NK-92 treated with Interleukin-12 subunit alpha and Interleukin-12 subunit beta, amount 100 ng/mL, for 24 hours (cell line): ENCODE measurements at regions not wholly inside any gene's neighbourhood (a gene's known extent, or its start where the extent isn't known, plus 50 kb on each side); places are given as distances from the start of the nearest gene placed in this dataset.

ENCODE experiments used
- DNase-seq: peaks from one replicate; lab custom pipeline; 2025; lab: John Stamatoyannopoulos, UW

- no peak for DNase-seq
Measured at GRCh38 chr9:87824216-87824875, 58.3 kb upstream of the SPATA31E1 start.

- no peak for DNase-seq
Measured at GRCh38 chr9:87824886-87825285, 57.8 kb upstream of the SPATA31E1 start.

DNA sequence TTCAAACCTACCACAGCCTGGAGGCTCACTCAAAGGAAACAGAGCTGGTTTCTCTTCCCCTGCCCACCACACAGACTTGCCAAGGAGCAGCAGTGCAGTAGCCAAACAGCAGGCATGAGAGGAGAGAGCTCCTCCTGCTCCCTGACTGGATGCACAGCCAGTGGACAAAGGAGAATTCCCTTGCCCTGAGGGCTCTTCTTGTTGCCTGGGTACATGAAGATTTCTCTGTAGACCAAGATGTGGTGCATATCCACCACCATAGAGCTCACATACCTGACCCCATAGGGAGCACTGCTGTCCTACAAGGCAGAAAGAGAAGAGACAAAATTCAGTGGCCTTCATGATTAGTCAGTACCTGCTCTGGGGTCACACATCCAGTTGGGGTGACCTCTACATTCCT is 56.3 kb upstream of the SPATA31E1 start:
- DNase-seq, result no peak

DNA sequence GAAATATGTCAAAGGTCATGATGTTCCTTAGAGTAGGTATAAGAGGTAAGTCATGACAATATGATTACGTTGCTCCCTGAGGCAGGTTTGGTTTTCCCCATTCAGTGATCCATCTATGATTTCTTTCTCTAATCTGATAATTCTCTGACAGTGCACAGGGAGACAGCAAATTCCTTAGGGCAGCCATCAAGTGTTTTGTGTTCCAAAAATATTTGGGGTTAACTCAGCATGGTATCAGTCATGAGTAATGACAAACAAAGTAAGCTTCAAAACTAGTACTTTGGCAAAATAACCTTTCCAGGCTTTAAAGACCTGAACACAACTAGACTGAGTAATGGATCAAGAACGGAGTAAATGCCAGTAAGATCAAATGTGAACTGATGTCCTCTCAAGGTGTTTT is 55.3 kb upstream of the SPATA31E1 start:
- no peak for DNase-seq

DNA sequence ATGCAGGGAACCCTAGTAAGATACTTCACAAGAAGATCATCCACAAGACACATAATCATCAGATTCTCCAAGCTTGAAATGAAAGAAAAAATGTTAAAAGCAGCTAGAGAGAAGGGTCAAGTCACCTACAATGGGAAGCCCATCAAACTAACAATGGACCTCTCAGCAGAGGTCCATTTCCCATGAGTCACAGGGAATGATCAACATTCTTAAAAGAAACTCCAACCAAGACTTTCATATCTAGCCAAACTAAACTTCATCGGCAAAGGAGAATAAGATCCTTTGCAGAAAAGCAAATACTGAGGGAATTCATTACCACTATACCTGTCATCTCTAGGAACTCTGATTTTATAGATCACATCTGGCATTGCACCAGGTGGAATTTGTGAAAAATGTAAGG is 52.9 kb upstream of the SPATA31E1 start:
- no peak for DNase-seq

- no peak for DNase-seq
Measured at GRCh38 chr9:87830446-87830845, 52.2 kb upstream of the SPATA31E1 start.

DNA sequence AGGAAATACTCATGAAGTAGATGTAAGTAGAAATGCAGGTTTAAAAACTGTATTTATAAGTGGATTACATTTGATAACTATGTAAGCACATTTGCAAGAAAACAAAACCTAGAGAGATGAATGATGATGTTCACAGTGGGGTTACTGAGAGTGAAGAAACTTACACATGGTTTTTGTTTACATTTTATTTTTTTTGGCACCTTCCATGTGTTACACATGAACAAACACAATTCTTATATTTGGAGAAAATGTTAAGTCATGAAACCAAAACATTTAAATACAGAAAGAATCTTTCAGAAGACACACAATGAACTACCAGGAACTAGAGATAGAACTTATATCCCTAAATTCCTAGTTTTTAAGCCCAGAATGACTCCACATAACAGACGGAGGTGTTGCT is 51.5 kb upstream of the SPATA31E1 start:
- no peak for DNase-seq
